ENCODE measurements at regions not wholly inside any gene's neighbourhood (a gene's known extent, or its start where the extent isn't known, plus 50 kb on each side); places are given as distances from the start of the nearest gene placed in this dataset.

DNA sequence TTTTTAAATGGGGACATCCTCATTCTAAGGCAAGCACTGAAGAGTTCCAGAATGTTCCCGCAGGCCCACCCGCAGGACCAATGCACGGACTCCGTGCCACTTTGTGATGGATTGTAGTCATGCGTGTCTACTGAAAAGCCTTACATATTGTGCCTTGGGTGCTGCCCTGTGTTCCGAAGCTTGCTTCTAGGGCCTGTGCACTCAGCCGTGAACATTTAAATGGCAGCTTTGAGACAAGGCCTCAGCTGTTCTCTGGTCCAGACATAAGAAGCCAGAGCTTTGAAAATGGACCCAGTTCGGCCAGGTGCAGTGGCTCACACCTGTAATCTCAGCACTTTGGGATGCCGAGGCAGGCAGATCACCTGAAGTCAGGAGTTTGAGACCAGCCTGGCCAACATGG lies 75.3 kb upstream of the CACNA1A start:
- TF ChIP-seq CTCF (IDR thresholded peaks at IDR 0.05) (no peak), POLR2A (IDR thresholded peaks at IDR 0.05) (no peak)
